HCT116 (cell line): ENCODE measurements at regions not wholly inside any gene's neighbourhood (a gene's known extent, or its start where the extent isn't known, plus 50 kb on each side); places are given as distances from the start of the nearest gene placed in this dataset.

Experiments used
- ATAC-seq: fragments of 200-7000 bp; cut with Tn5 transposase; 2 replicates; pipeline ENCODE4 v1.9.1; 2020; ENCODE audit warnings: mild to moderate bottlenecking, moderate library complexity
- BruUV-seq: library from RNA; stranded (reverse); fragments of 400-500 nt; replicated peaks from 2 replicates; lab custom pipeline; 2021; lab: Mats Ljungman, UMichigan
- CTCF ChIA-PET: fragments of 300-600 bp; sonication (Branson Sonifier 250); formaldehyde crosslinking; loops from one replicate; lab custom pipeline; 2021; ENCODE audit warnings: antibody characterized with exemption; lab: Charles Lee
- POLR2A ChIA-PET: fragments of 300-600, 350-600 bp; sonication (Branson Sonifier 250); formaldehyde crosslinking; loops from one replicate; lab custom pipeline; 2021; ENCODE audit warnings: antibody characterized with exemption; lab: Charles Lee
- RAD21 ChIA-PET, 2 experiments: fragments of 300-600 bp; sonication (Branson Sonifier 250); formaldehyde crosslinking; loops; one replicate each; lab custom pipeline; 2023; ENCODE audit warnings: low total read pairs in 2 of 2; ENCODE audit not compliant: uncharacterized antibody in 2 of 2, unreplicated experiment in 2 of 2, low non-redundant PET in 1 of 2; lab: Charles Lee
- DNase-seq: peaks from one replicate; pipeline ENCODE4 v3.0.0-alpha.2; 2010; ENCODE audit warnings: low read depth, low spot score
- H2AFZ ChIP-seq: fragments of 200-600 bp; shearing (Covaris generic), sonication (generic); 2 replicates; pipeline ENCODE4 v1.6.1; 2017; ENCODE audit warnings: low read depth, mixed run types, mixed read lengths, antibody characterized with exemption, low read length; ENCODE audit not compliant: poor library complexity, severe bottlenecking
- H3K27ac ChIP-seq: 2 replicates; pipeline ENCODE4 v1.5.1; 2012; ENCODE audit warnings: low read depth, low read length
- H3K27me3 ChIP-seq: fragments of 200-600 bp; sonication (generic); 2 replicates; pipeline ENCODE4 v1.6.1; 2016; ENCODE audit warnings: mixed run types, low read length, mixed read lengths; ENCODE audit not compliant: insufficient read depth
- H3K36me3 ChIP-seq, 2 experiments: fragments of 200-500 bp in 1 of 2; fragments of 200-600 bp in 1 of 2; sonication (Bioruptor generic) in 1 of 2; sonication (generic) in 1 of 2; 2 replicates each; pipeline versions ENCODE4 v1.5.1 to v1.6.1; 2014 to 2016; ENCODE audit warnings: low read length in 2 of 2, inconsistent platforms in 1 of 2, mixed read lengths in 1 of 2, mixed run types in 1 of 2; ENCODE audit not compliant: insufficient read depth in 2 of 2, control insufficient read depth in 1 of 2
- H3K4me1 ChIP-seq, 2 experiments: fragments of 200-600 bp in 1 of 2; sonication (generic) in 1 of 2; 2 replicates each; pipeline versions ENCODE4 v1.5.1 to v1.6.1; 2012 to 2017; ENCODE audit warnings: low read length in 2 of 2, inconsistent platforms in 1 of 2, mild to moderate bottlenecking in 1 of 2, mixed read lengths in 1 of 2, mixed run types in 1 of 2, moderate library complexity in 1 of 2; ENCODE audit not compliant: insufficient read depth in 2 of 2, control insufficient read depth in 1 of 2
- H3K4me2 ChIP-seq: fragments of 200-600 bp; sonication (generic); 2 replicates; pipeline ENCODE4 v1.6.1; 2017; ENCODE audit warnings: mixed run types, low read length, mixed read lengths
- H3K4me3 ChIP-seq, 2 experiments: fragments of 200-600 bp in 1 of 2; sonication (generic) in 1 of 2; replicated peaks in 1 of 2; 2 replicates each; pipeline ENCODE4 v1.5.1; 2011 to 2016; ENCODE audit warnings: low read length in 2 of 2, control low read depth in 1 of 2, low read depth in 1 of 2, mild to moderate bottlenecking in 1 of 2, mixed read lengths in 1 of 2, mixed run types in 1 of 2
- H3K79me2 ChIP-seq: fragments of 200-600 bp; sonication (generic); 2 replicates; pipeline ENCODE4 v1.6.1; 2017; ENCODE audit warnings: mild to moderate bottlenecking, mixed run types, low read length, moderate library complexity, mixed read lengths; ENCODE audit not compliant: insufficient read depth
- H3K9ac ChIP-seq: fragments of 200-600 bp; sonication (generic); 2 replicates; pipeline ENCODE4 v1.6.1; 2016; ENCODE audit warnings: low read length, mixed read lengths
- H3K9me2 ChIP-seq: fragments of 200-600 bp; sonication (generic), shearing (Covaris generic); 2 replicates; pipeline ENCODE4 v1.6.1; 2017; ENCODE audit warnings: mixed run types, mild to moderate bottlenecking, moderate library complexity; ENCODE audit not compliant: insufficient read depth
- H3K9me3 ChIP-seq, 2 experiments: fragments of 200-500 bp in 1 of 2; fragments of 200-600 bp in 1 of 2; sonication (Bioruptor generic) in 1 of 2; sonication (generic) in 1 of 2; 2 replicates each; pipeline ENCODE4 v1.6.1; 2014 to 2017; ENCODE audit warnings: low read length in 2 of 2, mixed read lengths in 2 of 2, inconsistent platforms in 1 of 2, low read depth in 1 of 2, mild to moderate bottlenecking in 1 of 2, mixed run types in 1 of 2, moderate library complexity in 1 of 2; ENCODE audit not compliant: control insufficient read depth in 1 of 2, insufficient read depth in 1 of 2
- H4K20me1 ChIP-seq: fragments of 200-600 bp; sonication (generic), shearing (Covaris generic); 2 replicates; pipeline ENCODE4 v1.6.1; 2017; ENCODE audit warnings: mixed run types, mild to moderate bottlenecking, moderate library complexity; ENCODE audit not compliant: insufficient read depth
- CEBPB ChIP-seq: IDR thresholded peaks from 2 replicates; pipeline ENCODE4 v1.6.1; 2012; ENCODE audit warnings: low read depth
- EGR1 ChIP-seq: IDR thresholded peaks from 2 replicates; pipeline ENCODE4 v1.6.1; 2012; ENCODE audit warnings: low read depth
- ELF1 ChIP-seq: IDR thresholded peaks from 2 replicates; pipeline ENCODE4 v1.6.1; 2012; ENCODE audit warnings: low read depth, borderline replicate concordance
- EZH2phosphoT487 ChIP-seq: fragments of 200-600 bp; IDR thresholded peaks from 2 replicates; pipeline ENCODE4 v1.6.1; 2018; ENCODE audit warnings: antibody characterized with exemption, borderline replicate concordance
- FOSL1 ChIP-seq: IDR thresholded peaks from 2 replicates; pipeline ENCODE4 v1.6.1; 2012; ENCODE audit warnings: low read depth
- JUND ChIP-seq: IDR thresholded peaks from 2 replicates; pipeline ENCODE4 v1.6.1; 2012
- MAX ChIP-seq: IDR thresholded peaks from 2 replicates; pipeline ENCODE4 v1.6.1; 2012
- POLR2A ChIP-seq: IDR thresholded peaks from 2 replicates; pipeline ENCODE4 v1.7.0; 2011; ENCODE audit warnings: borderline replicate concordance; ENCODE audit not compliant: insufficient read depth, insufficient read length; ENCODE audit errors: extremely low read depth
- POLR2AphosphoS5 ChIP-seq: IDR thresholded peaks from 2 replicates; pipeline ENCODE4 v1.6.1; 2011; ENCODE audit warnings: mild to moderate bottlenecking, low read depth, low read length, moderate library complexity
- RAD21 ChIP-seq: IDR thresholded peaks from 2 replicates; pipeline ENCODE4 v1.6.1; 2012; ENCODE audit warnings: low read depth, mild to moderate bottlenecking
- SIN3A ChIP-seq: IDR thresholded peaks from 2 replicates; pipeline ENCODE4 v1.6.1; 2012; ENCODE audit warnings: low read depth
- SRF ChIP-seq: IDR thresholded peaks from 2 replicates; pipeline ENCODE4 v1.6.1; 2012; ENCODE audit warnings: low read depth
- TCF7L2 ChIP-seq: IDR thresholded peaks from 2 replicates; pipeline ENCODE4 v1.7.0; 2011; ENCODE audit warnings: borderline replicate concordance, inconsistent platforms; ENCODE audit not compliant: insufficient read depth, insufficient read length; ENCODE audit errors: extremely low read depth
- YY1 ChIP-seq: IDR thresholded peaks from 2 replicates; pipeline ENCODE4 v1.6.1; 2011; ENCODE audit warnings: low read length, low read depth, moderate library complexity, mild to moderate bottlenecking; ENCODE audit not compliant: insufficient replicate concordance; ENCODE audit errors: extremely low read depth
- intact Hi-C: fragments of 100-400 bp; cut with micrococcal nuclease; formaldehyde crosslinking; loops from 2 replicates; pipeline ENCODE4 v1.10.0; 2022
- TF ChIP-seq, protein P1 (sequence below): IDR thresholded peaks from 2 replicates; pipeline ENCODE4 v1.6.1; 2012

DNA sequence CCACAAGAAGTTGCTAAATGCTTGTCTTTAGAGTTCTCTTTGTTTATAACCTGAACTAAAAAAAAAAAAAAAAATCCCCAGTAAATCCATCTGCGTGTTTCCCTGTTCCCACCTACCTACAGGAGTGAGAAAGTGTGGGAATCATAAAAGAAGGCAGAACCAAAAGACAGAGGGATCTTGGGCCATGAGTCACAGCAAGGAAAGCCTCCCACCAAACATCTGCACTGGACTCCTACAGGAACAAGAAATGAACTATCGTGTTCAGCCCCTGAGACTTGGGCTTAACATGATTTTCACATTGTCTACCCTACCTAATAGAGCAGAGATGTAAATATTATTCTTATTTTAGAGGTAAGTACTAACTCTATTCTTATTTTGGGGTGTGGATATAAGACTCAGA, 1761.2 kb upstream of the CELF4 start:
- CTCF ChIA-PET: no interaction called here
- Histone ChIP-seq H3K4me3 (no peak overlapping the region), H3K79me2 (no peaks in the 10 kb centered on the region), H3K27ac (no peak overlapping the region), H2AFZ (no peak overlapping the region), H3K9ac (no peak overlapping the region), H3K4me1 (no peaks in the 10 kb centered on the region), H3K27me3 (no peaks in the 10 kb centered on the region), H4K20me1 (no peaks in the 10 kb centered on the region), H3K4me2 (no peak overlapping the region), H3K9me3 (no peaks in the 10 kb centered on the region), H3K9me2 (no peaks in the 10 kb centered on the region), H3K36me3 (no peaks in the 10 kb centered on the region)
- no TSS peak for BruUV-seq
- DNase-seq (no peak), ATAC-seq (no peak)
- POLR2A ChIA-PET: no interaction called here
- intact Hi-C loops: no loop called here
- RAD21 ChIA-PET: no interaction called here
- TF ChIP-seq JUND (no peak), POLR2A (no peak), ELF1 (no peak), EZH2phosphoT487 (no peak), POLR2AphosphoS5 (no peak)
- TF ChIP-seq, protein P1, sequence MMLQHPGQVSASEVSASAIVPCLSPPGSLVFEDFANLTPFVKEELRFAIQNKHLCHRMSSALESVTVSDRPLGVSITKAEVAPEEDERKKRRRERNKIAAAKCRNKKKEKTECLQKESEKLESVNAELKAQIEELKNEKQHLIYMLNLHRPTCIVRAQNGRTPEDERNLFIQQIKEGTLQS: no peak

- Histone ChIP-seq H3K4me2 (no peak overlapping the region), H3K4me1 (no peaks in the 10 kb centered on the region)
- TF ChIP-seq CEBPB (no peak), POLR2A (no peak), SRF (no peak), TCF7L2 (no peak), RAD21 (no peak), YY1 (no peak), EGR1 (no peak), SIN3A (no peak), FOSL1 (no peak), MAX (no peak)
- TF ChIP-seq, all 23 proteins: peak for 0
- BruUV-seq: no TSS peak
- intact Hi-C loops: no loop called here
- RAD21 ChIA-PET: no interaction called here
- no peak for ATAC-seq
- no peak overlapping the region for H3K9ac ChIP-seq
- no peak overlapping the region for H2AFZ ChIP-seq
- no peaks in the 10 kb centered on the region for H3K36me3 ChIP-seq
- no peak overlapping the region for H3K27ac ChIP-seq
- no peaks in the 10 kb centered on the region for H3K79me2 ChIP-seq
- no peaks in the 10 kb centered on the region for H3K27me3 ChIP-seq
- no peaks in the 10 kb centered on the region for H3K9me3 ChIP-seq
- no peak overlapping the region for H3K4me3 ChIP-seq
- DNase-seq: no peak
- H4K20me1 ChIP-seq: no peaks in the 10 kb centered on the region
- POLR2A ChIA-PET: no interaction called here
- CTCF ChIA-PET: no interaction called here
- no peaks in the 10 kb centered on the region for H3K9me2 ChIP-seq
Measured at GRCh38 chr18:39325973-39326372, 1760.4 kb upstream of the CELF4 start.
